ENCODE measurements at regions not wholly inside any gene's neighbourhood (a gene's known extent, or its start where the extent isn't known, plus 50 kb on each side); places are given as distances from the start of the nearest gene placed in this dataset.
"Not testable (repeated sequence)": the region's sequence is repeated elsewhere in the genome, so short reads cannot be mapped to it uniquely, and the experiment has no call there.

- DNase-seq (ENCODE audit: low read depth): no peak
These were observed 74.9 kb upstream of the GUCY1A1 start for GRCh38 chr4:155591738-155592143.

DNA sequence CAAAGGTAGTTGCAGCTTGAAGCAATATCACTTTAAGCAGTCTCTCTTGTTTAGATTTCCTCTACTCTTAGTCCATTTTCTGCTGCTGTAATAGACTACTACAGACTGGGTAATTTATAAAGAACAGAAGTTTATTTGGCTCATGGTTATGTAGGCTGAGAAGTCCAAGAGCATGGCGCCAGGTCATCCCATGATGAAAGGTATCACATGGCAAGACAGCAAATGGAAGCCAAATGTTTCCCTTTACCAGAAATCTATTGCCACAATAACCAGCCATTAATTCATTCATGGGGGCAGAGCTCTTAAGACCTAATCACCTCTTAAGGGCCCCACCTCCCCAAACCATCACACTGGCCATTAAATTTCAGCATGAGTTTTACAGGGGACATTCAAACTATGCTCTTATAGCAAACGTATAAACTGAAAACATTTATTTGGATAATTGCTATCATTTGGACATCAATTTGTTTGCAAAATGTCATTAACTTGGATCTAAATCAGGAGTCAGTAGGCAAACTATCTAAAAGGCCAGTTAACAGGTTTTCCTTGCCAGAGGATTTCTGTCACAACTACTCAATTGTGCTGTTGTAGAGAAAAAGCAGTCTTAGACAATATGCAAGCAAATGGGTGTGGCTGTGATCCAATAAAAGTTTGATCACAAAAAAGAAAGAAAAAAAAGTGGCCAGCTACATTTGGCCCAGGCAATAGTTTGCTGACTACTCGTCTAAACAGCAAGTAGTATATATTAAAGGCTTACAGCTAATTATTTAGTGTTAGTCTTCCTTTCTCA is 75.7 kb upstream of the GUCY1A1 start:
- DNase-seq (ENCODE audit: low read depth): no peak

DNA sequence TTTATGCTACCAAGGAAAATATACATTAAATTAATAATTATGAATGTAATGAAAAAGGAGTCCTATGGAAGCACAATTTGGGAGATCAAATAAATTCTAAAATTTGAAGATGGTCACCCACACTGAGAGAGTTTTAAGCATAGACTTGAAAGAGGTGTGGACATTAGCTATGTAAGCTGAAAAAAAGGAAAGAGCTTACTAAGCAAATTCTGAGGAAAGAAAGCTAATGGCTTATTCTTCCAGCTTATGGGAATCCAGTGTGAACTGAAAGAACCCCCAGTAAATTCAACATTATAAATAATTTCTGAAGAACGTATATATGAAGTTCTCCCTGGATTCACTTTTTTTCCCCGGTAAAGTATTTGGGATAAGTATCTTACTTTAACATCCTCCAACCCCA is 78.2 kb upstream of the GUCY1A1 start:
- DNase-seq (ENCODE audit: low read depth): no peak

GRCh38 chr4:155587766-155588165 is 78.9 kb upstream of the GUCY1A1 start:
- no peak for DNase-seq (ENCODE audit: low read depth)

GRCh38 chr4:155582971-155583437 is 83.6 kb upstream of the GUCY1A1 start:
- no peak for DNase-seq (ENCODE audit: low read depth)

DNA sequence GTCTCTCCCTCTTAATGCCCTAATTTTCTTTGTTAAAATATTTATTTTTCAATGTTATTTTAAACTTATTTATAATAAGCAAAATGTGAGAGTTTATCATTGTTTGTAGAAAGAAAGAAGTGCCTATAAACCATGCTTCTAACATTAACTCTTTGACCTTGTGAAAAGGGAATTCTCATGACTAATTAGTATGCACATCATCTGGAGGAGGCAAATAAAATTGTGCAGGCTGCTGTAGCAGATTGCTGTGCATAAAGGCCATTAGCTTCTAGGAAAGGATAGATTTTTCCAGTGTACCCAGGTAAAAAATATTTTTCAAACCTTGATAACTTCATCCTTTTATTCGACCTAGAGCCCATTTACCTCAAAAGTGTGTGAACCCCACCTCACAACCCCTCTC is 84.6 kb upstream of the GUCY1A1 start:
- no peak for DNase-seq (ENCODE audit: low read depth)

DNA sequence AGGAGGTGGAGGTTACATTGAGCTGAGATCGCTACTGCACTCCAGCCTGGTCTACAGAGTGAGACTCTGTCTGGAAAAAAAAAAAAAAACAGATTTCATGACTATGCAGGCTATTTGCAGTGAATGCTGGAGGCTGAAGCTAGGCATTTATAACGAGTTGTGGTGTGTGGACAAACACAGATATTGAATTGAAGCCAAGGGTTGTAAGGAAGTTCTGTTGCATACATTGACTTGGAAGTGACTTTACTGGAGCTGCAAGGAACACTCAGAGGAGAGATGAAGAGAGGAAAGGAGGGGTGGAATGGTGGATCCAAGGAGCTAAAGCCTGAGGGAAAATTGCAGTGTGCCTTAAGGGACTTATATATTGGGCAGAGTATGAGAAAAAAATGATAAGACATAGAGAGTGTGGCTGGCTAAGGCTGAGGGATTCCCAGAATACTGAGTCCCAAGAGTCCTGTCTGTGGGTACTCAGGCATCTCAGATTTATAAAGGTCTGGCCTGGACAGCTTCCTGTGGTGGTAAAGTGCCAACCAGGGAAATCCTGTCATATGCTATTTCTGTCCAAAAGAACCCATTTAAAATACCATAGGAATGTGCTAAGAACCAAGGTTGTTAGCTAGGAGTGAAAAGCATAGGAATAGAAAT is 87.8 kb upstream of the GUCY1A1 start:
- no peak for DNase-seq (ENCODE audit: low read depth)

- DNase-seq (ENCODE audit: low read depth): no peak
These were observed 88.4 kb upstream of the GUCY1A1 start for GRCh38 chr4:155578219-155578618.

DNA sequence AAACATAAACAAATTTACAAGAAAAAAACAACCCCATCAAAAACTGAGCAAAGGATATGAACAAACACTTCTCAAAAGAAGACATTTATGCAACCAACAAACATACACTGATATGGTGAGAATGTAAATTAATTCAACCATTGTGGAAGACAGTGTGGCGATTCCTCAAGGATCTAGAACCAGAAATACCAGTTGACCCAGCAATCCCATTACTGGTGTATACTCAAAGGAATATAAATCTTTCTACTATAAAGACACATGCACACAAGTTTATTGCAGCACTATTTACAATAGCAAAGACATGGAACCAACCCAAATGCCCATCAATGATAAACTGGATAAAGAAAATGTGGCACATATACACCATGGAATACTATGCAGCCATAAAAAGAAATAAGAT is 92.3 kb upstream of the GUCY1A1 start:
- not testable (repeated sequence) for DNase-seq (ENCODE audit: low read depth)

DNA sequence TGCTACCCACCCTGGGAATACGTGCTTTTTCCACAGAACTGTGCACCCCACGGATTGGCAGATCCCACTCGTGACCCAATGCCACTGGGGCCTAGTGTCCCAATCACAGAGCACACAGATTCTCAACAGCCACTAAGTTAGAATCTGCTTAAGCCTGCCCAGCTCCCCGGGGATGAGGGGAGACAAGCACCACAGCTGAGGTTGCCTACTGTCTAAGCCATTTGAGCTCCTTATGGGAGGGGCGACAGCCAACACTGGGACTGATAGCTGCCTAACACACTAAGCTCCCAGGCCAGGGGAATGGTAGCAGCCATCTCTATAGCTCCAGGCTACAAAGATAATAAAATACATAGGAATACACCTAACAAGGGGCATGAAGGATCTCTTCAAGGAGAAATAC is 93.5 kb upstream of the GUCY1A1 start:
- DNase-seq (ENCODE audit: low read depth): no peak

DNA sequence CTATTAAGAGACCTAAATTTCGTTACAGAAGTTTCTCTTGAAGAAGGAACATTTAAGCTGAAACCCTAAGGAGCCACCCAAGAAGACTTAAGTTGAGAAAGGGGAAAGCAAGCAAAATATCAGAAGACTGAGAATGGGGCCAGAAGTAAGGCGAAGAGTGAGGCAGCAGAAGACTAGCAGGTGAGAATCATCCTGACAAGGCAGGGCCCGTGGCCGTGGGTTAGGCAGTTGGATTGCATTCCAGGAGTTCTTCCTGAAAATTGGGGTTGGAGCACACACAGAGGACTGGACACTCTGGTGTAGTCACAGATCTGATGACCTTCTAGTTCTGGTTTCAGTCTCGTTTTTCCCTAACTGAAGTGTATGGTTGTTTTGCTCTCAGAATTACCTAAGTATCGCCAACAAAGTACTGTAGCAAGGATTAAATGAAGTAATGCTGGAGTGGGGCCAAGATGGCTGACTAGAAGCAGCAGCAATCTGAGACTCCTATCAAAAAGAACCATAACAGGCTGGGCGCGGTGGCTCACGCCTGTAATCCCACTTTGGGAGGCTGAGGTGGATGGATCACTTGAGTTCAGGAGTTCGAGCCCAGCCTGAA is 94.4 kb upstream of the GUCY1A1 start:
- DNase-seq (ENCODE audit: low read depth): no peak

DNA sequence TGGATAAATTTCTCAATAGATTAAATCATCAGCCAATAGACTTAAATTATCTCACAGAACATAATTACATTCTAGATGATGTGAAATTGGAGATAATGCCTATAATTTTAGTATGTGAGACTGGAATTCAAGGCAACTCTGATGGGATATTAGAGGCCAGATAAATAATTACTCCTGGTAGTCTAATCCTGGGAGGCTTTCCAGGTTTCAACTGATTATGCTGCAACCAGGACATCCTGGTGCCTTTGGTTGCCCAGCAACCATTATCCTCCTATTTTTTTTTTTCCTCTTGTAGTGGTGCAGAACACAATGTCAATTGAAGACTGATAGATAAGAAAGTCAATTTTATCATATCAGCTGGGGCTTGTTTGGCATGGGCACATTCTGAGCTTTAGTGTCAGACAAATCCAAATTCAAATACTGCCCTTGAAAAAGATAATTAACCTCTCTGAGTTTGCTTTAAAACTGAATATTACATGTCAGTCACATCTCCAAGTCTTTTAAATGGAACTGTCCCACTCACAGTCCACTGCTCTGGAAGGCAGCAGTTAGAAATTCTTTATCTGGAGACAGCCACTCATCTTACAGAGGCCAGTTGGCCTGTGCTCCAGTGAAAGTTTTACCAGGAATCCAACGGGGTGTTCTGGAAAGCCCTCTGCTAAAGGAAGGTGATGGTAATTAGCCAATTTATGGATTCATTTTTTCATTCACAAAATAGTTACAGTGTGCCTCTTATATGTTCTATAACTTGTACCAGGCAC is 95.3 kb upstream of the GUCY1A1 start:
- DNase-seq (ENCODE audit: low read depth): no peak

DNA sequence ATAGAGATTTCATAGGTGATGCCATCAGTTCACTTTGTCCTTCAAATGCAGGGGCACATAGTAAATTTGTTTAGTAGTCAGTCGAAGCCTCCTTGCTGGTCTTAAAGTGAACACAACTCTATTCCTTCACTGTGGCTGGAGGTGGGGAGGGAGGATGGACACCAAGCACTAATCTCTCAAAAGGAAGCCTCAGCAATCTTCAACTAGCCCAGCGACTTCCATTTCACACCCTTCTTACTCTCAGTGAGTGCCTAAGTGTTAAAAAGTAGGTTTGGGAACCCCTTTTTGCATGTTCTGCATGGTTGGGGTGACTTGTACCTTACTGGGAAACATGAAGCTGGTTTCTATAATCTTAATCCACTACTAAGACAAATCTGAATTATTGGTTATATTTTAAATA is 96.0 kb upstream of the GUCY1A1 start:
- DNase-seq (ENCODE audit: low read depth): no peak

DNA sequence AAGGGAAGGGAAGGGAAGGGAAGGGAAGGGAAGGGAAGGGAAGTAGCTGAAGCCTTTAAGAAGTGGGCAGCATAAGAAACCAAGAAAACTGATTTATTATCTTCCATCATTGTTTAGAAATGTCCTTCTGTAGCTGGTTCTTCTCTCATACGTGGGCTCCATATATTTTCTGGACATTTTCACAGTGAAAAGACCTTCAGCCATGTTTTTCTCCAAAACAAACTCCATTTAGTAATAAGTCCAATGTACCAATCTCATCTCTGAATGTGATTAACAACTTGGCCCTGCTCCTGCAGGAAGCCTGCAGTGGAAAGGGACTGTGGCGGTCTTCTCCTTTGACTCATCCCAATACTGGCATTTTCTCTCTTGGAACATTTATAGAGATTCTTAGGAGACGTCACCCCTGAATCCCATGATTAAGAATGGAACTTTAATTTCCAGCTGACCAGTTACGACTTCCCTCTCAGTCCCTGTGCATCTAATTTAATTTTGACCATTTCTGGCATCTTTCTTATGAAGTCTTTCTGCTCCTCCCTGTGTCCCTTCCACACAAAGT is 96.6 kb upstream of the GUCY1A1 start:
- no peak for DNase-seq (ENCODE audit: low read depth)

DNA sequence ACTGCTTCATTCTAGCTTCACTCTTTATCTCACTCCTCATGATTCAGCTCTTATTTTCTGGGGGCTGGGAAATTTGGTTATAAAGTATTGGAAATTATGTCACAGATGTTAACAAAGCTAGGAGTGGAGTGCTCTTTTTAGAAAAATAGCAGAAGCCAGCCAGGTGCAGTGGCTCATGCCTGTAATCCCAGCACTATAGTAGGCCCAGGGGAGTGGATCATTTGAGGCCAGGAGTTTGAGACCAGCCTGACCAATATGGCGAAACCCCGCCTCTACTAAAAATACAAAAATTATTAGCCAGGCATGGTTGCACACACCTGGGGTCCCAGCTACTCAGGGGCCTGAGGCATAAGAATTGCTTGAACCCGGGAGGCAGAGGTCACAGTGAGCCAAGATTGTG is 97.2 kb upstream of the GUCY1A1 start:
- DNase-seq (ENCODE audit: low read depth): no peak

- no peak for DNase-seq (ENCODE audit: low read depth)
These were observed 97.9 kb upstream of the GUCY1A1 start for GRCh38 chr4:155568641-155569220.

GRCh38 chr4:155566354-155566753 is 100.3 kb upstream of the GUCY1A1 start:
- no peak for DNase-seq (ENCODE audit: low read depth)

DNA sequence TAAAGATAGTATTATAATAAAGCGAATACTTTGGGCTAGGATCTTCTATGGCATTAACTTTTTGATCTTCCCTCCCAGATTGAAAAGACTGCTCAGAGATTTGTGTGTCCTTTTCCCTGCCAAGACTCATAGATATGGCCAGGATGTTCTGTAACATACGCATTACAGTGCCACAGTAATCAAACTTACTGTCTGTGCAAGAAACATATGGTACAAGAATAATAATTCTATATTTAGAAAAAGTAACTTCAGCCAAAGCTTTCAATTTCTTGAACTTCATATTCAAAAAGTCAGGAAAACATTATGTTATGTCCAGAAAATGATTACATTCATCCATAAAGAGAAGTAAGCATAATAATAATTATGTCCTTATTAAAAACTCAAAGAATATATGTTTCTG is 100.9 kb upstream of the GUCY1A1 start:
- no peak for DNase-seq (ENCODE audit: low read depth)

- DNase-seq (ENCODE audit: low read depth): no peak
These were observed 101.3 kb upstream of the GUCY1A1 start for GRCh38 chr4:155565330-155565729.

DNA sequence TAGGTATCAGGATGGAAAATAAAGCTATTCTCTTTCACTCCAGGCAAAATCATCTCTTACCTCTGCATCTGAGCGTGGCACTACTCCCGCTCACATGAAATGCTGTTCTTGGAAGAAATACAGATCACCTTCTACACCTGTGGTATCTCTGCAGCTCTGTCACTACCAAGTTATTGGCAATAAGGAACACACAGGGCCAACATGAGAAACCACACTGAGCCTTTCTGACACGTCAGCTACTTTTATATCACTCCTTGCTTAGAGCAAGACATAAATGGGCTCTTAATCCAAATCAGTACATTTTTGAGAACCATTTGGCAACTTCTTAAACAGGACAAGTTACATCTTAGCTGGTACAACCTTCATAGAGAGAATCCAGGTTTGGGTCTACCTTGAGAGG is 101.8 kb upstream of the GUCY1A1 start:
- no peak for DNase-seq (ENCODE audit: low read depth)

DNA sequence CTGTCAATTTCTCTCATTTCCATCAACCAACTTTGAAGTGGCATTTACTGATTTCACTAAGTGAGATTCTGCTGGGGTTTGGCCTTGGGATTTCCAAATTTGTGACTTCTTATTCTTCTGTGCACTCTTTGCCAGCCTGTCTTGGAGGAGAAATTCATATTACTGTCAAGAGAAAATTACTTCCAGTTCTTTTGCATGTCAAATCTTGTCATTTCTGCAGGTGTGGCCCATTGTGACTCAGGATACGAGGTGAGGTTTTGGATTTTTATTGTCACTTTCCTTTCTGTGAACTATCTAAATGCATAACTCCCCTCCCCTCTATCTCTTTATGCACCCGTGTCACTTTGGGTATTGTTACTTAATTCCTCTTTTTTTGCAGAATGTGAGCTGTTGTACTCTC is 102.6 kb upstream of the GUCY1A1 start:
- DNase-seq (ENCODE audit: low read depth): no peak

DNA sequence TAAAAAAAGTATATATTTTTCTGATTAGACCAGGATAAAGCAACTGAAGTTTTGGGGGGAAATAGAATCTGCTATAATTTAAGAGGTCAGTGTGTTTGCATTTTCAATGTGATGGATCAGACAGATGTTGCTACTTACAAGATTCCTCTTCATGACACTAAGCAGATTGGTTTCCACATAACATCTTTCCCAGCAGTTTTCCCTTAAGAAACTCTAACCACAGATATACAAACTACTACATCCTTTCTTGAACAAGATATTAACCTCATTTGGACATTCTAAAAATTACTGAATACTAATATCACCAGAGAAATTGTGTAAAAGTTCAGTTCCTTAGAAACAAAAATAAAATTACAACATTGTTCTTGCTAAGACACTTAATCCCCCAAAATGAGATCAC is 106.7 kb upstream of the GUCY1A1 start:
- no peak for DNase-seq (ENCODE audit: low read depth)
